ENCODE measurements at regions not wholly inside any gene's neighbourhood (a gene's known extent, or its start where the extent isn't known, plus 50 kb on each side); places are given as distances from the start of the nearest gene placed in this dataset.

DNA sequence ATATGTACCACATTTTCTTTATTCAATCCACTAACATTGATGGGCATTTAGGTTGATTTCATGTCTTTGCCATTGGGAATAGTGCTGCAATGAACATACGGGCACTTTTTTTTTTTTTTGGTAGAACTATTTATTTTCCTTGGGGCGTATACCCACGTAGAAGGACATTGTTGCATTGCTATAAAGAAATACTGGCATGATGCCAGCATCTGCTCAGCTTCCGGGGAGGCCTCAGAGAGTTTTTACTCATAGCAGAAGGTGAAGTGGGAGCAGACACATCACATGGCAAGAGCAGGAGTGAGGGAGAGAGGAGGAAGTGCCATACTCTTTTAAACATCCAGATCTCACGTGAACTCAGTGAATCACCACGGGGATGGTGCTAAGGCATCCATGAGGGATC, 197.0 kb downstream of the SQOR start:
- no peak overlapping the region for H3K4me3 Mint-ChIP-seq
- H3K27me3 Mint-ChIP-seq = no peaks in the 10 kb centered on the region
- no peak for DNase-seq
- H3K9me3 Mint-ChIP-seq = peaks cover 4% of the 10 kb centered on the region
- H3K4me1 Mint-ChIP-seq = no peaks in the 10 kb centered on the region
- no peaks in the 10 kb centered on the region for H3K36me3 Mint-ChIP-seq (ENCODE audit: low read depth)
- no peak overlapping the region for H3K27ac Mint-ChIP-seq
- no peak for ATAC-seq

DNA sequence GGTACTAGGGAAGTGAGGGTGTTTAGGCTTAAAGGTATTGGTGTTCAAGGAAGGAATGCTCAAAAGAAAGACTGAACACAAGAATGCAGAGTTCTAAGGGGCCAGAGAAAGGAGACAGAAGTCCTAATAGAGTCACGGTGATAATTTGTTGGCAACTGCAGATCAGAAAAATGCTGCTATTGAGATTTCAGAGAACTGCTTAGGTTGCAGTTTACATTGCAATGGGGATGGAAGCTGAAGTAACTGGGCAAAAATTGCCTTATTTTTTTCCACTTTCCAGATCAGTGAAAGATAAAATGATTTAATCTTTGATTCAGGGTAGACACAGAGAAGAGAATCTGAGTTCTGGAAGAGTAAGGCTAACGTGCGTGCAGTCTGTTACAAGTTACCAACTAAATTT, 199.8 kb downstream of the SQOR start:
- no peak overlapping the region for H3K27ac Mint-ChIP-seq
- H3K4me3 Mint-ChIP-seq = no peak overlapping the region
- H3K36me3 Mint-ChIP-seq (ENCODE audit: low read depth) = no peaks in the 10 kb centered on the region
- ATAC-seq (no peak), DNase-seq (no peak)
- no peaks in the 10 kb centered on the region for H3K4me1 Mint-ChIP-seq
- H3K9me3 Mint-ChIP-seq = peaks cover 4% of the 10 kb centered on the region
- no peaks in the 10 kb centered on the region for H3K27me3 Mint-ChIP-seq

DNA sequence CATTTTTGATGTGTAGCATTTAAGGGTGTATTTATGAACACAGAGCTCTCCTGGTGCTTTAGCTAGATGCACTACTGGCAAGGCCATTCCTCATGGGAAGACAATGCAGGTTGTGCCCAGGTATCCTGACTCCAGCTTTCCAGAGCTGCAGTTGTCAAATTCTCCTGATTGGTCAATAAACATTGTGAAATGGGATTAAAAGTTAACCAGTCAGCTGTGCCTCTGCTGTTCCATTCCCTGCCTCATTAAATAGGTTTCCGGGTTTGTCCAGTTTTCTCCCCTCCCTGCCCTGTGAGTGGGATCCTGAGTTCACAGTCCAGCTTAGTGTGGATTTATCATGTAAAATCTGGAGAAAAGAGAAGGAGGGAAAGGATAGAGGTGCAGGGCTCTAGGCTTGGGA, 207.3 kb downstream of the SQOR start:
- Mint-ChIP-seq H3K27me3 (peaks cover 9% of the 10 kb centered on the region), H3K4me1 (no peaks in the 10 kb centered on the region), H3K9me3 (no peaks in the 10 kb centered on the region), H3K27ac (no peak overlapping the region), H3K4me3 (no peak overlapping the region), H3K36me3 (ENCODE audit: low read depth) (no peaks in the 10 kb centered on the region)
- ATAC-seq (no peak), DNase-seq (no peak)

DNA sequence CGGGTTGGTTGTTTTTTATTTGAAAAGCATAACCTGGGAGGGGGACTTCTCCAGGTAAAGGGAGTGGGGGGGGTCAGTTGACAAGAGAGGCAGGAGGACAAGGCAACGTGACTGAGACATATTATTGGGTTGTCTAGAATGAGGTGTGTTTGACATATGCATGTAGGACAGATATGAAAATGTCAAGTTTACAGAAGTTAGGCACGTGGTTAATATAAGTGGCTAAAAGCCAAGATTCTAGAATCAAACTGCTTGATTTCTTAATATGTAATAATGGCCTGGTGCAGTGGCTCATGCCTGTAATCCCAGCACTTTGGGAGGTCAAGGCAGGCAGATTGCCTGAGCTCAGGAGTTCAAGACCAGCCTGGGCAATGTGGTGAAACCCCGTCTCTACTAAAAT, 212.8 kb downstream of the SQOR start:
- no peak overlapping the region for H3K4me3 Mint-ChIP-seq
- no peak overlapping the region for H3K27ac Mint-ChIP-seq
- DNase-seq (no peak), ATAC-seq (no peak)
- H3K36me3 Mint-ChIP-seq (ENCODE audit: low read depth) = no peaks in the 10 kb centered on the region
- H3K4me1 Mint-ChIP-seq = no peaks in the 10 kb centered on the region
- no peaks in the 10 kb centered on the region for H3K27me3 Mint-ChIP-seq
- peaks cover 3% of the 10 kb centered on the region for H3K9me3 Mint-ChIP-seq

DNA sequence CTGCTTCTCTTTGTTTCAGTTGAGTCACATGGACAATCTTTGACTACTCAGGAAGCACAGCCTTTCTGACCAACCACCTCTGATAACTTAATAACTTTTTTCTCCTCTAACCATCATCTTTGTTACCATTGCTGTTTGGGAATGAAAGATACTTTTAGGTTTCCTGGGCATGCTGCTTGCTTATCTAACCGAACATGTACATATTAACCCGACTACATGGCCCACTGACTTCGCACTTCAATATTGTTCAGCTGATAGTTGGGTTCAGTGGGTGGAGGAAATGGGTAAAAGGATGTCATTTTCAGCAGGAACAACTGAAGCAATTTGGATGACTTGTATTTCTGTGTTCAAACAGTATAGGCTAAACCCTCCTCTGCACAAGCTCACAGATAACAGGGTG, 214.3 kb downstream of the SQOR start:
- Mint-ChIP-seq H3K9me3 (peaks cover 3% of the 10 kb centered on the region), H3K27me3 (no peaks in the 10 kb centered on the region), H3K27ac (no peak overlapping the region), H3K36me3 (ENCODE audit: low read depth) (no peaks in the 10 kb centered on the region), H3K4me3 (no peak overlapping the region), H3K4me1 (no peaks in the 10 kb centered on the region)
- DNase-seq (no peak), ATAC-seq (no peak)

DNA sequence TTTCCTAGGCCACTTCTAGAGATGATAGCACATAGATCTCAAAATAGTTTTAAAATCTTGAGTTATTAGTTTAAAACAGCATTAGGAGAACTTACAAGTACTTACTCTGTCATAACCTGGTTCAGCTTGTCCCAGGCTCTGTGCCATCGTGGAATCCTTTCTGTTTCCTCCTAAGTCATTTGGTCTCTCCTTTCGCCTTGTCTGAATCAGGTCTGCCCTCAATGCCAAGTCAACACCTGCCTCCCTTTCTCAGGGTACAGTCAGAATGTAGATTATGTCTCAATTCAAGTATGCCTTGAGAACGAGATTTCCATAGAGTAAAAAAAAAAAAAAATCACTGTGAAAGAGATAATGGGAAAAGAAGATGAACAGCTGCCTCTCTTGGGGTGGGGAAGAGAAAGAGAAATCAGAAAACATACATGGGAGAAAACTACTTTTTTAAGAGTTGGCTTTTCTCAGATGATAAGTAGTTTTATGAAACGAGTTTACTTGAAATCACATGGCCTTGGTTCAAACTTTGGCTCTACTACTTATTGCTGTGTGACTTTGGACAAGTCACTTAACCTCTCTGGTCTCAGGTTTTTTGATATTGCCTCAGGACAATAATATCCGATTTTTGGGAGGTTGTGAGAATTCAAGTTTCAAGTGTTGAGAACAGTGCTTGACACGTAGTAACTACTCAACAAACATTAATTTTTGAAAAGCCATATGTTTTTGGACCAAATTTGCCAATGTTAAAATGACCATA, 219.8 kb downstream of the SQOR start:
- no peaks in the 10 kb centered on the region for H3K4me1 Mint-ChIP-seq
- no peaks in the 10 kb centered on the region for H3K27me3 Mint-ChIP-seq
- H3K9me3 Mint-ChIP-seq = peaks cover 3% of the 10 kb centered on the region
- ATAC-seq (no peak), DNase-seq (no peak)
- H3K36me3 Mint-ChIP-seq (ENCODE audit: low read depth) = no peaks in the 10 kb centered on the region
- no peak overlapping the region for H3K4me3 Mint-ChIP-seq
- H3K27ac Mint-ChIP-seq = no peak overlapping the region

DNA sequence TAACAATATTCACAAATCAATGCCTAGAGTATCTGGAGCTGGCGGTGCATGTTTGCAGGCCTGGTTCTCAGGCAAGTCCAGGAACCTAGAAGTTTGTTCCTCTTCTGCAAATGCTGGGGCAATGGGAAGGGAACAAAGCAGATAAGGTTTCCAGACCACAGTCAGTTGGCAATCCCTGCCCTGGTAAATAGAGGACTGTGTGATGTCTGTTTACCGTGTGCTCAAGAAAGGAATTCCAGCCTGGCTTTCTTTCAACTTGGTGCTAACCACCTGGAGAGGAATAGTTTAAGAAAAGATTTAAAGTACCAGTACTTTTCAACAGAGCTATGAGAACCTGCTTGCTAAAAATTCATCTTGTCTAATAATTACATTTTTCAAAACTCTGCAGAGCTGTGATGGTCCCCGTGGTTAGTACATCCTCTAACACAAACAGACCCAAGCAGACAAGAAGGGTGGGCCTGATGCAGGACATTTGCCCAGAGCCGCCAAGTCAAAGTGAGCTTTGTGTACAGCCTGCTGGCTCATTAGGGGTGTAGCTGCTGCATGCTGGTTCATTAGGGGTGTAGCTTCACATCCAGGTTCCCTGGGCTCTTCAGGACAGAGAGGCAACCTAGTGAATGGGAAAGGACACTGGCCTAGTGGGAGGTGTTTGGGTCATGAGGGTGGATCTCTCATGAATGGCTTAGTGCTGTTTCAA, 220.5 kb downstream of the SQOR start:
- Mint-ChIP-seq H3K36me3 (ENCODE audit: low read depth) (no peaks in the 10 kb centered on the region), H3K4me3 (no peak overlapping the region), H3K27me3 (no peaks in the 10 kb centered on the region), H3K9me3 (no peaks in the 10 kb centered on the region), H3K4me1 (no peaks in the 10 kb centered on the region), H3K27ac (no peak overlapping the region)
- ATAC-seq = no peak
- no peak for DNase-seq

DNA sequence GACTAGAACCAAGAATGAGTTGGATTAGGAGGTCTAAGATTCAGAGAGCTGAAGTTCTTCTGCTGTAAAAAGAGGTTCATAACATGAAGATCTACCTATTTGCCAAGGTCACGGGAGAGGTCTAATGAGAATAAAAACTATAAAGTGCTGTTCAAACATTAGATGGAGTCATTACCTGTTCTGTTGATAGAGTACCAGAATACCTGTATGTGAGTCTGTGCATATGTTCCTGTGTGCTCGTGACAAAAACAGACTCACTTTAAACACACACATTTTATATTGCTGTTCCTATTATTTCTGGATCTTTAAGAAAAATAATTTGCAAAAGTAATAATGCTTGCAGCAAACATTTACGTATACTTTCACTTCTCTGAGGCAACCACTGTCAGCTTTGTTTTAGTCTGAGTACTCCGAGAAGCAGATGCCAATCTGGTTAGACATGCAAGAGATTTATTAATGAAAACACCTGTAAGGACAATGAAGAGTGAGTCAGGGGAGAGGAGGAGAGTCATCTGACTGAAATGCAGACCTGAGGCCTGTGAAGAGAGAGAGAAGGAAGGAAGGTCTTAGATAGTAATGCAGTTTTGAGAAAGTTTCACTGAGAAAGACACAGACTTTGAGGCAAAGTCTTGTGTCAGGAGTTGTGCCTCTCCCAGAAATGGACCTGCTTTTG, 221.2 kb downstream of the SQOR start:
- Mint-ChIP-seq H3K4me3 (no peak overlapping the region), H3K4me1 (no peaks in the 10 kb centered on the region), H3K36me3 (ENCODE audit: low read depth) (no peaks in the 10 kb centered on the region), H3K9me3 (no peaks in the 10 kb centered on the region), H3K27ac (no peak overlapping the region), H3K27me3 (no peaks in the 10 kb centered on the region)
- ATAC-seq = no peak
- DNase-seq = no peak

DNA sequence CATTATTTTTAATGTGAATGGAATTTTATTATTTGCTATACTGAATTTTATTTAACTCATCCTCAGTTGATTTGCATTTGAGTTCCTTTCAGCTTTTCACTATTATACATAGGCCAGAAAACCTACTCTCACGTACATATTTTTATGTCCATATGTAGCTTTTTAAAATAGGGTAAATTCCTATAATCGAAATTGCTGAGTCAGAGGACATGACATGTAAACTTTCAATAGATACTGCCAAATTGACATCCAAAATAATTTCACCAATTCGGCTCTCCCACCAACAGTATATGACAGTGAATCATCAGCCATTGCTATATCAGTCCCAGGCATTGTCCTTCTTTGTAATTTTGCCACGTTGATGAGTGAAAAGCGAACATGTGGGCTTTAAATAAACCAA, 222.5 kb downstream of the SQOR start:
- H3K36me3 Mint-ChIP-seq (ENCODE audit: low read depth) = no peaks in the 10 kb centered on the region
- no peak for ATAC-seq
- no peaks in the 10 kb centered on the region for H3K9me3 Mint-ChIP-seq
- no peak for DNase-seq
- H3K4me3 Mint-ChIP-seq = no peak overlapping the region
- H3K27ac Mint-ChIP-seq = no peak overlapping the region
- no peaks in the 10 kb centered on the region for H3K27me3 Mint-ChIP-seq
- no peaks in the 10 kb centered on the region for H3K4me1 Mint-ChIP-seq

DNA sequence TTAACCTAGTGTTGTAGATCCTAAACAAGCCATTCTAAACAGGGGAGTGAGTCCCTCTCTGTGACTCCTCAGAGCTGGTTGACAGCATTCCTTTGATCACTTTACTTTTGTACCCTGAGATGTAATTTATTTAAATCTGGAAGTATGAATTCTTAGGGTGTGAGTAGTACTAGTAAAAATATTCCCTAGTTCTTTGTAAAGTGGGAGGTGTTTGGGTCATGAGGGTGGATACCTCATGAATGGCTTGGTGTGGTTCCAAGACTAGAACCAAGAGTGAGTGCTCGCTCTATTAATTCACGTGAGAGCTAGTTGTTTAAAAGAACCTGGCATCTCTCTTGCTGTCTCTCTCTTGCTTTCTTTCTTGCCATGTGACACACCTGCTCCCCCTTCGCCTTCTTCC, 223.7 kb downstream of the SQOR start:
- H3K27ac Mint-ChIP-seq = no peak overlapping the region
- DNase-seq (no peak), ATAC-seq (no peak)
- H3K4me1 Mint-ChIP-seq = no peaks in the 10 kb centered on the region
- no peaks in the 10 kb centered on the region for H3K36me3 Mint-ChIP-seq (ENCODE audit: low read depth)
- no peaks in the 10 kb centered on the region for H3K27me3 Mint-ChIP-seq
- H3K4me3 Mint-ChIP-seq = no peak overlapping the region
- H3K9me3 Mint-ChIP-seq = no peaks in the 10 kb centered on the region

DNA sequence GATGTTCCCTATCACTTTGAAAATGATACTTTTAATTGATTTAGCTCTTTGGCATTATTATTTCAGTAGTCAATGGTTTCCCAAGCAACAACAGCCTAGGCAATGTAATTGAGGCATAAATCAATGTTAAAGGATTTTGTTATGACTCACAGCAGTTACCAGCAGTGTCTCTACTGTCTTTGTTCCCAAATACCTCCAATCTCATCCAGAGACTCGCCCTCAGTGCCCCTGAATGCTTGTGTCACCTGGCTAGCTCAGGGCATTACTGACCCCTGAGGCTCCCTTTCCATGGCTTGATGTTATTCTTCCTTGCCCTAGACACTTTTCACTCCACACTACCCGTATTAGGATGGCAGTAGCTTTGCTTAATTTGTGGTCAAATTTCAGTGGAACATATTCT, 227.2 kb downstream of the SQOR start:
- Mint-ChIP-seq H3K9me3 (no peaks in the 10 kb centered on the region), H3K4me3 (no peak overlapping the region), H3K27ac (no peak overlapping the region), H3K4me1 (no peaks in the 10 kb centered on the region), H3K36me3 (ENCODE audit: low read depth) (no peaks in the 10 kb centered on the region), H3K27me3 (peaks cover 2% of the 10 kb centered on the region)
- DNase-seq (no peak), ATAC-seq (no peak)

DNA sequence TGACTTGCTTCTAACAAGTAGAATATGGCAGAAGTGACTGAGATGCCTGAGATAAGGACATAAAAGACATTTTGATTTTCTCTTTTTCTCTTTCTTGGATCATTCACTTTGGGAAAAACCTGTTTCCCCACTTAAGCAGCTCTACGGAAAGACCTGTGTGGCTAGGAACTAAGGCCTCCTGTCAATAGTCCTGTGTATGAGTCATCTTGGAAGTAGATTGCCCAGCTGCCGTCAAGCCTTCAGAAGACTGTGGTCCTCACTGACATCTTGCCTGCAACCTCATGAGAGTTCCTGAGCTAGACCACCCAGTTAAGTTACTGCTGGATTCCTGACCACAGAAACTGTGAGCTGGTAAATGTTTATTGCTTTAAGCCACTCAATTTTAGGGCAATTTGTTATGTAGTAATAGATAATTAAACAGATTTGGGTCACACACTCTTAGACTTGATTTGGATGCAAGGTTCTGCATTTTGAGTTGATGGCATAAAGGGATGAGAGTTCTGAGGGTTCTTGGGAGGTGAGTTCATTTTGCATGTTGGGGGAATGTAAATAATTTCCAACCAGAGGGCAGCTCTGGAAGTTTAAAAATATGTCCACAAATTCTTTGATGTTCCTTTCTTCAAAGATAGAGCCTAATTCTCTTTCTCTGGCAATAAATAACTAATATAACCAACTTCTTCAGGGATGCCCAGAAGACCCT, 229.2 kb downstream of the SQOR start:
- H3K27me3 Mint-ChIP-seq = peaks cover 2% of the 10 kb centered on the region
- no peak overlapping the region for H3K27ac Mint-ChIP-seq
- ATAC-seq (no peak), DNase-seq (no peak)
- no peaks in the 10 kb centered on the region for H3K4me1 Mint-ChIP-seq
- no peaks in the 10 kb centered on the region for H3K9me3 Mint-ChIP-seq
- H3K4me3 Mint-ChIP-seq = no peak overlapping the region
- no peaks in the 10 kb centered on the region for H3K36me3 Mint-ChIP-seq (ENCODE audit: low read depth)

DNA sequence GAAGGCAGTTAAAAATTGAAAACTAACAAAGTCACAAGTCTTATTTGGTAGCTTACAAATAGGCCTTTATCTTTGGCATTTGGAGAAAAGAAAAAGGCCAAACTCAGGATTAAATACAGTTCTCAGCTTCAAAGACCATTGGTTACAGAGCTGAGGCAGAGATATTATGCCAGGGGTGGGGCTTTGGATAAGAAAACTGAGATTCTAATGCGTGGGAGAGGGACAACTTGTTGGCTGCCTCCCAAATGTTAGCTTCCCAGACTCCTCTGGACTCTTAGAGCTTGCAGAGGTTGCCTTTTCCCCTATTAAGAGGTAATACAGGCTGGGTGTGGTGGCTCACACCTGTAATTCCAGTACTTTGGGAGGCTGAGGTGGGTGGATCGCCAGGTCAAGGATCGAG, 231.8 kb downstream of the SQOR start:
- Mint-ChIP-seq H3K9me3 (no peaks in the 10 kb centered on the region), H3K27ac (no peak overlapping the region), H3K4me1 (no peaks in the 10 kb centered on the region), H3K36me3 (ENCODE audit: low read depth) (no peaks in the 10 kb centered on the region), H3K4me3 (no peak overlapping the region), H3K27me3 (peaks cover 2% of the 10 kb centered on the region)
- DNase-seq = no peak
- ATAC-seq = no peak

DNA sequence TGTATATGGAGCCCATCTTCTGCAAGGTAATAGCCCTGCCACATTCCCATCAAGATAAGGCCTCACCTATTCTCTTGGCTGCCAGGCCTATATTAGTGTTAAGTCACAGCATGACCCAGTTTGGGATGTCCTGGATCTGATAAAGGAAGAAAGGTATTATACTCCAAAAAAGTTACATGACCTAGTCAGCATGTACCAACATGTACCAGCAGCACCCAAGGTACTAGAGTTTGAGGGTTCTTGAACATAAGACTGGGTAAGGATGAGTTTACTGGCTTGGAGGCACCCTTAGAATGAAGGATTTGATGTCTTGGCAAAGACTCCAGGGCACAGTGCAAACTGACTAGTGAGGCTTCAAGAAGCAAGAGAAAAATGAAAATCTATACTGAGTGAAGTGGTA, 232.5 kb downstream of the SQOR start:
- Mint-ChIP-seq H3K36me3 (ENCODE audit: low read depth) (no peaks in the 10 kb centered on the region), H3K27me3 (peaks cover 2% of the 10 kb centered on the region), H3K9me3 (no peaks in the 10 kb centered on the region), H3K4me1 (no peaks in the 10 kb centered on the region), H3K4me3 (no peak overlapping the region), H3K27ac (no peak overlapping the region)
- DNase-seq = no peak
- ATAC-seq = no peak

All from activated naive CD8-positive, alpha-beta T cell treated with anti-CD3 and anti-CD28 coated beads, Interleukin-2, amount 50 U/mL, for 24 hours (primary cell).